Activated naive CD8-positive, alpha-beta T cell treated with anti-CD3 and anti-CD28 coated beads, Interleukin-2, amount 50 U/mL, for 24 hours (primary cell): ENCODE measurements at regions not wholly inside any gene's neighbourhood (a gene's known extent, or its start where the extent isn't known, plus 50 kb on each side); places are given as distances from the start of the nearest gene placed in this dataset.

Experiments used
- ATAC-seq: fragments of 150-1000 bp; cut with Tn5 transposase; one replicate; pipeline ENCODE4 v1.10.0; 2021
- DNase-seq: peaks from one replicate; pipeline ENCODE4 v3.0.0; 2021
- H3K27ac Mint-ChIP-seq: one replicate; pipeline ENCODE4 v1.8.0; 2021; ENCODE audit warnings: mild to moderate bottlenecking, mixed read lengths
- H3K27me3 Mint-ChIP-seq: one replicate; pipeline ENCODE4 v1.8.0; 2021; ENCODE audit warnings: mixed read lengths
- H3K36me3 Mint-ChIP-seq: one replicate; pipeline ENCODE4 v1.8.0; 2021; ENCODE audit warnings: low read depth, mixed read lengths
- H3K4me1 Mint-ChIP-seq: one replicate; pipeline ENCODE4 v1.8.0; 2021; ENCODE audit warnings: mixed read lengths
- H3K4me3 Mint-ChIP-seq: one replicate; pipeline ENCODE4 v1.8.0; 2021; ENCODE audit warnings: mild to moderate bottlenecking, moderate library complexity, mixed read lengths
- H3K9me3 Mint-ChIP-seq: one replicate; pipeline ENCODE4 v1.8.0; 2021; ENCODE audit warnings: mixed read lengths

DNA sequence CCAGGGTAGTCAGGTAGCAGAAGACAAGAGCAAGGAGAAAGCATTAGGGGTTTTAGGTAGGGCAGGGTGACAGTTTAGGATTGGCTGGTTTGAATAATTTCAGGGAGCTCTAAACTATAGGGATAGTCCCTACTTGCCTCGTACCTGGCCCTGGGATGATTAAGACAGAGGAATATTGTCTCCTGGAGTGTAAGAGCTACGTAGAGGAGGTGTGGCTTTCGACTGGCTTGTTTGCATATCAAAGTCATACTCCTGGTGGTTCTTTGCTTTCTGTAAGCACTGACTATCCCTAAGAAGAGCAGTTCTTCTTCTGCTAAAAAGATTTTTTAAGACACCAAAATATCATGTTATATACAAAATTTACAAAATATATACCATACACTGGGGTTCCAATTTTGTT lies 1867.4 kb downstream of the SUCLG1 start:
- Mint-ChIP-seq H3K36me3 (no peaks in the 10 kb centered on the region), H3K9me3 (peaks cover 31% of the 10 kb centered on the region), H3K27ac (no peak overlapping the region), H3K27me3 (no peaks in the 10 kb centered on the region), H3K4me1 (no peaks in the 10 kb centered on the region), H3K4me3 (no peak overlapping the region)
- DNase-seq: no peak
- no peak for ATAC-seq

DNA sequence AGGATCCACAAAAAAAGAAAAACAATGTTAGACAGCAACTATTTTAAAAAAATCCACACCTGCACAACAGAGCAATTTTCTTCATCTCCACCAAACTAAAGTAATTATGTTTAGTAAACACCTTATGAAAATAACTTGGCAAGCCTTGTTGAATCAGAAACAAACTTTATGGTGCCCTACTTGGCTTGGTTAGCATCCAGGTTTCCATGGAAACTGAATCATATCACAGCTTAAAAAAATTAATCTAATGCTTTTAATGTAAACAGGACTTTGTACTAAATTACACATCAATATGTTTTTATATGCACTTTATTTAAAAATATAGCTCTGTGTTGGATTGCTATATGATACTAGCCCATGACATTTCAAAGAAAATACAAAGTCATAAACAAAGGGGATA lies 1882.4 kb downstream of the SUCLG1 start:
- no peak for ATAC-seq
- H3K9me3 Mint-ChIP-seq: peaks cover 27% of the 10 kb centered on the region

DNA sequence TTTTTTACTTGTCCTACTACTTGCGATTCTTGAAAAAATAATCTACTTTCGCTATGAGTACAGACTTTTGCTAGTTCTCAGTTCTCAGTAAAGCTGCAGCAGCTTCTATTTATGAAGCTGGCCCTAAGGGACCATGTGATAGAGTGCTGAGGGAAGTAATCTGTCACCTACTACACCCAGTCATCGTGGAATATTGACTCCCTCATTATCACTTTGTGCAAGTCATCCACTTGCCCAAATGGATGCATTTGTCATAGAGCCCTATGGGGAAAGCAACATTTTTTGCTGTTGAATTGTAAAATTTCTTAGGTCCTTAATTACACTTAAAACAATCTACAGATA lies 1919.8 kb downstream of the SUCLG1 start:
- Mint-ChIP-seq H3K4me1 (no peaks in the 10 kb centered on the region), H3K36me3 (no peaks in the 10 kb centered on the region), H3K27me3 (no peaks in the 10 kb centered on the region), H3K9me3 (peaks cover 12% of the 10 kb centered on the region), H3K27ac (no peak overlapping the region), H3K4me3 (no peak overlapping the region)
- ATAC-seq (no peak), DNase-seq (no peak)

More for the DNA sequence above, 1882.4 kb downstream of the SUCLG1 start:
- no peak for DNase-seq
- Mint-ChIP-seq H3K36me3 (peaks cover 2% of the 10 kb centered on the region), H3K27me3 (no peaks in the 10 kb centered on the region), H3K4me1 (no peaks in the 10 kb centered on the region), H3K27ac (no peak overlapping the region), H3K4me3 (no peak overlapping the region)

DNA sequence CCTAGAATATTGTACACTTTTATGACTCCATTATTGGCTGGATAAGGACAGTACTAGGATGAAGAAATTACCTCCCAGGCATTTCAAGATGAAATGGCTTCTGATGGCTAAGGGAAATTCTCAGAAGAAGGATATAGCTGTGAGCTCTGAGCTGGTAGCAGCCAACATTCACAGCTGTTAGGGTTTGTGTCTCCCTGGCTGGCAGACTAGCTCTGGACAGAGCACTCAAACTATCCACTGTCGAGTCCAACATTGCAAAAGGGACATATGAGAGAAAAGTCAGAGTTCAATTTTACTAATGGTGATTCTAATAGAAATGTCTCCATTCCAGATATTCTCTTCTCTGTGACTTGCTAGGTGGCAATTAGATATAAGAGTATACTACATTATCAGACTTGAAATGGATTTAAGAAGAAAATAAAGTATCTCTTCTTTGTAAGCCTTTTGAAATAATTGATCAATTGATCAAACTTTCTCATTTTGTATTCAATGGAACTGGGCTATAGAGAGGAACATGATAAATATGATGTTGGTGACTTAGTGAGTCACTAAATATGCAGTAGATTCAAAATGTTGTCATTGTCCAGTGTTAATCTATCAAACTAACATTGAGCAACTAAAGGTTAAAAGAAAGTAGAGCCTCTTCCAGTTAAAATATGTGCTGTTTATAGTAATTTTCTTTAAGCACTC lies 1920.3 kb downstream of the SUCLG1 start:
- Mint-ChIP-seq H3K9me3 (peaks cover 12% of the 10 kb centered on the region), H3K4me3 (no peak overlapping the region), H3K27ac (no peak overlapping the region), H3K27me3 (no peaks in the 10 kb centered on the region), H3K36me3 (no peaks in the 10 kb centered on the region), H3K4me1 (no peaks in the 10 kb centered on the region)
- ATAC-seq (no peak), DNase-seq (no peak)

DNA sequence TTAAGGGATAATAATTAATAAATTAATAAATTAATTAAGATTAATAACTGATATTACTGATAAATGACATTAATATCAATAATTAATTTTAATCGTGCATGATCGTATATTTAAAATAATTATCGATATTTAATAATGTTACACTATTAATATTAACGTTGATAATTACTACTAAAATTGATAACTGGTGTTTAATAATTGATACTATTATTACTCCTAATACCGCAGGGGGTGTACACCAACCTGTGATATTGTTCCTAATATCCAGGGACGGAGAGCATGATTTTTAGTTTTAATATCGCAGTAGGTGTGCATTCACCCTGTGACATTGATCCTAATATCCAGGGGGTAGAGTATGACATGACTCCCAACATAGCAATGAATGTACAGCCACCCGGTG lies 1930.8 kb downstream of the SUCLG1 start:
- Mint-ChIP-seq H3K36me3 (no peaks in the 10 kb centered on the region), H3K4me3 (no peak overlapping the region), H3K9me3 (peaks cover 9% of the 10 kb centered on the region), H3K27ac (no peak overlapping the region), H3K27me3 (no peaks in the 10 kb centered on the region), H3K4me1 (no peaks in the 10 kb centered on the region)
- DNase-seq: no peak
- no peak for ATAC-seq

DNA sequence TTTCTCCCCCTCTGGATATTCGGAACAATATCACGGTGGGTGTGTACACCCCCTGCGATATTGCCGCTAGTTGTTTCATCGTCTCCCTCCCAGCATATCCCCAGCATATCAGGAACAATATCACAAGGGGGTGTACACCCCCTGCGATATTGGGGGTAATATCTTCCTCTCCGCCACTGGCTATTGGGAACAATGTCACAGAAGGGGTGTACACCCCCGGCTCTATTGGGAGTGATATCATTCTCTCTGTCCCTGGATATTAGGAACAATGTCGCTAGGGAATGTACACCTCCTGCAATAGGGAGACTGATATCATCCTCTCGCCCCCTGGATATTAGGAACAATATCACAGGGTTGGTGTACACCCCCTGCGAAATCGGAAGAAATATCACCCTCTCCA lies 1932.0 kb downstream of the SUCLG1 start:
- DNase-seq (no peak), ATAC-seq (no peak)
- Mint-ChIP-seq H3K27ac (no peak overlapping the region), H3K9me3 (peaks cover 15% of the 10 kb centered on the region), H3K36me3 (no peaks in the 10 kb centered on the region), H3K4me3 (no peak overlapping the region), H3K27me3 (no peaks in the 10 kb centered on the region), H3K4me1 (no peaks in the 10 kb centered on the region)

DNA sequence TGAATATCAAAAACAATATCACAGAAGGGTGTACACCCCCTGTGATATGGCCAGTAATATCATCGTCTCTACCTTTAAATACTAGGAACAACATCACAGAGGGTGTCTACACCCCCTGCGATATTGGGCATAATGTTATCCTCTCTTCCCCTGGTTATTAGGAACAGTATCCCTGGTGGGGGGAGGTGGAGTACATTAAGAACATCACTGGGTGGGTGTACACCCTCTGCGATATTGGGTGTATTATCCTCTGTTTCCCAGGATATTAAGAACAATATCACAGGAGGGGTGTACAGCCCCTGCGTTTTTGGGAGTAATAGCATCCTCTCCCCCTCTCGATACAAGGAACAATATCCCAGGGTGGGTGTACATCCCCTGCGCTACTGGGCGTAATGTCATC lies 1932.8 kb downstream of the SUCLG1 start:
- Mint-ChIP-seq H3K27me3 (no peaks in the 10 kb centered on the region), H3K36me3 (no peaks in the 10 kb centered on the region), H3K27ac (no peak overlapping the region), H3K4me1 (no peaks in the 10 kb centered on the region), H3K9me3 (peaks cover 21% of the 10 kb centered on the region), H3K4me3 (no peak overlapping the region)
- DNase-seq (no peak), ATAC-seq (no peak)

DNA sequence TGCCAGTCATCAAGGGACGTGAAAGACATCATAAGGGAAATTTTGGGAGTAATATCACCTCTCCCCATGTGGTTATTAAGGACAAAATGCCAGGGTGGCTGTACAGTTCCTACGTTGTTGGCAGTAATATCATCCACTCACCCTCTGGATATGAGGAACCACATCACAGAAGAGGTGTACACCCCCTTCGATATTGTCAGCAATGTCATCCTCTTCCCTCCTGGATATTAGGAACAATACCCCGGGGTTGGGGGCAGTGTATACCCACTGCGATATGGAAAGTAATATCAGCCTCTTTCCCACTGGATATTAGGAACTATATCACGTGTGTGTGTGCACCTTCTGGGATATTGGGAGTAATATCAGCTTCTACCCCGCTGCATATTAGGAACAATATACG lies 1933.3 kb downstream of the SUCLG1 start:
- no peak for DNase-seq
- H3K27ac Mint-ChIP-seq: no peak overlapping the region
- peaks cover 20% of the 10 kb centered on the region for H3K9me3 Mint-ChIP-seq
- no peaks in the 10 kb centered on the region for H3K27me3 Mint-ChIP-seq
- ATAC-seq: no peak
- no peaks in the 10 kb centered on the region for H3K36me3 Mint-ChIP-seq
- H3K4me3 Mint-ChIP-seq: no peak overlapping the region
- no peaks in the 10 kb centered on the region for H3K4me1 Mint-ChIP-seq

DNA sequence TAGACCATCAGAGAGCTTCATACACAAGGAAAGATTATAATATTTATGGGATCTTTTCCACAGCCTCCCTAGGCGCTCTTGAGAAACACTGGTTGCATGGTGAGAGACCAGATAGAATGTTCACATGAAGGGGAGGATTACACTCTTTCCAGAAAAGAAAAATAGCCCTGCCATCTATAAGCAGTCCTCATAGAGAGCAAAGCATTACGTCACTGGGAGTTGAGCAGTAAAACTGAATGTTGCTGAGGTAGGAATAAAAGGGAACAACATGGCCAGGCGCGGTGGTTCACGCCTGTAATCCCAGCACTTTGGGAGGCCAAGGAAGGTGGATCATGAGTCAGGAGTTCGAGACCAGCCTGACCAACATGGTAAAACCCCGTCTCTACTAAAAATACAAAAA lies 1934.3 kb downstream of the SUCLG1 start:
- Mint-ChIP-seq H3K27me3 (no peaks in the 10 kb centered on the region), H3K36me3 (no peaks in the 10 kb centered on the region), H3K4me1 (no peaks in the 10 kb centered on the region), H3K4me3 (no peak overlapping the region), H3K9me3 (peaks cover 12% of the 10 kb centered on the region), H3K27ac (no peak overlapping the region)
- ATAC-seq (no peak), DNase-seq (no peak)

DNA sequence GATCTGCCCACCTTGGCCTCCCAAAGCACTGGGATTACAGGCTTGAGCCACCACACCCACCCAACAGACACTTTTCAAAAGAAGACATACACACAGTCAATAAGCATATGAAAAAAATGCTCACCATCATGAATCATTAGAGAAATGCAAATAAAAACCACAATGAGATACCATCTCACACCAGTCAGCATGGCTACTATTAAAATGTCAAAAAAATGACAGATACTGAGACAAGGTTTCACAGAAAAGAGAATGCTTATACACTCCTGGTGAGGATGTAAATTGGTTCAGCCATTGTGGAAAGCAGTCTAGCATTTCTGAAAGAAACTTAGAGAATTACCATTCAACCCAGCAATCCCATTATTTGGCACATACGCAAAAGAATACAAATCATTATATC lies 1947.2 kb downstream of the SUCLG1 start:
- Mint-ChIP-seq H3K36me3 (no peaks in the 10 kb centered on the region), H3K4me3 (no peak overlapping the region)

DNA sequence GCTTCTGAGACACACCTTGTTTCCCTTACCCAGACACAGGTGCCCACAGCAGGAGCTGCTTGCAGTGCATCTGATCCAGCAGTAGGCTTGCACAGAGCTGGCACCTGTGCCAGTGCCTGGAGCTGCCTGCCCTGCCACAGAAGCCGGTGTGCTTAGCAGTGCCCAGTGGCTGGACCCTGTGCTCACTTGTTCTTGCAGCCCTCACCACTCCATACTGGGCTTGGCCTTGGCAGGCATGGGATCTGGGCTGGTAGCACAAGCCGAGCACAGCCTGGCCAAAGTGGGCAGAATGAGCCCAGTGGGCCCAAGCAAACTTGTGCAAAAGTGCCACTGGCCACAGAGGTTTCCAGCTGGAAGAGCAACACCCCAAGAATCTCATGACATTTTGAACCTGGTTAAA lies 1950.4 kb downstream of the SUCLG1 start:
- Mint-ChIP-seq H3K4me3 (no peak overlapping the region), H3K36me3 (no peaks in the 10 kb centered on the region), H3K4me1 (no peaks in the 10 kb centered on the region), H3K27me3 (no peaks in the 10 kb centered on the region), H3K27ac (no peak overlapping the region), H3K9me3 (peaks cover 9% of the 10 kb centered on the region)
- ATAC-seq (no peak), DNase-seq (no peak)

More for the DNA sequence above, 1947.2 kb downstream of the SUCLG1 start:
- H3K9me3 Mint-ChIP-seq: peaks cover 3% of the 10 kb centered on the region
- H3K27me3 Mint-ChIP-seq: no peaks in the 10 kb centered on the region
- no peak for DNase-seq
- no peak overlapping the region for H3K27ac Mint-ChIP-seq
- ATAC-seq: no peak
- no peaks in the 10 kb centered on the region for H3K4me1 Mint-ChIP-seq

DNA sequence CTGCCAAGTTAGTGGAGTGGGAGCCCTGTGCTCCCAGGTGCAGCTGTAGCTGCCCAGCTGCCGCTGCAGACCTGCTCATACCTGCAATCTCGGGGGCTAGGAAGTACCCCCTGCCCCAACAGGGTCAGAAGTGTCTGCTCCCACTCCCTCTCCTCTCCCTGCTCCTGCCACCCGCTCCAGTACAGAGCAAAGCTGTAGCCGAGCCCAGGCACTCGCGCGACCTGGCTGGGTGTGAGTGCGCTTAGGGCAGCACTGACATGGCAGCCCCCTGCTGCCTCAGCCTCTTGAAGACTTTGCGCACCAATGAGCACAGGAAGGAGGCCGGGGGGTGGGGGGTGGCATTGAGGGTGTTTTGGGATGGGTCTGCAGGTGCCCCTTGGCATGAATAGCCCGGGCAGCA lies 1951.4 kb downstream of the SUCLG1 start:
- no peak for DNase-seq
- Mint-ChIP-seq H3K4me3 (no peak overlapping the region), H3K9me3 (peaks cover 17% of the 10 kb centered on the region), H3K36me3 (no peaks in the 10 kb centered on the region), H3K4me1 (no peaks in the 10 kb centered on the region), H3K27me3 (no peaks in the 10 kb centered on the region), H3K27ac (no peak overlapping the region)
- no peak for ATAC-seq

DNA sequence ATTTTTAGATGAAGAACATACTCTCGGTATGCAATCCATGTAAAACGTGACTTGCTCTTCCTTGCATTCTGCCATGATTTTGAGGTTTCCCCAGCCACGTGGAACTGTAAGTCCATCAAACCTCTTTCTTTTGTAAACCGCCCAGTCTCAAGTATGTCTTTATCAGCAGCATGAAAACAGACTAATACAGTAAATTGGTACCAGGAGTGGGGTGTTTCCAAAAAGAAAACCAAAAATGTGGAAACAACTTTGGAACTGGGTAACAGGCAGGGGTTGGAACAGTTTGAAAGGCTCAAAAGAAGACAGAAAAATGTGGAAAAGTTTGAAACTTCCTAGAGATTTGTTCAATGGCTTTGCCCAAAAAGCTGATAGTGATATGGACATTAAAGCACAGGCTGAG lies 1957.9 kb downstream of the SUCLG1 start:
- Mint-ChIP-seq H3K36me3 (no peaks in the 10 kb centered on the region), H3K27ac (no peak overlapping the region), H3K4me3 (no peak overlapping the region), H3K9me3 (peaks cover 41% of the 10 kb centered on the region), H3K27me3 (no peaks in the 10 kb centered on the region), H3K4me1 (no peaks in the 10 kb centered on the region)
- DNase-seq (no peak), ATAC-seq (no peak)

DNA sequence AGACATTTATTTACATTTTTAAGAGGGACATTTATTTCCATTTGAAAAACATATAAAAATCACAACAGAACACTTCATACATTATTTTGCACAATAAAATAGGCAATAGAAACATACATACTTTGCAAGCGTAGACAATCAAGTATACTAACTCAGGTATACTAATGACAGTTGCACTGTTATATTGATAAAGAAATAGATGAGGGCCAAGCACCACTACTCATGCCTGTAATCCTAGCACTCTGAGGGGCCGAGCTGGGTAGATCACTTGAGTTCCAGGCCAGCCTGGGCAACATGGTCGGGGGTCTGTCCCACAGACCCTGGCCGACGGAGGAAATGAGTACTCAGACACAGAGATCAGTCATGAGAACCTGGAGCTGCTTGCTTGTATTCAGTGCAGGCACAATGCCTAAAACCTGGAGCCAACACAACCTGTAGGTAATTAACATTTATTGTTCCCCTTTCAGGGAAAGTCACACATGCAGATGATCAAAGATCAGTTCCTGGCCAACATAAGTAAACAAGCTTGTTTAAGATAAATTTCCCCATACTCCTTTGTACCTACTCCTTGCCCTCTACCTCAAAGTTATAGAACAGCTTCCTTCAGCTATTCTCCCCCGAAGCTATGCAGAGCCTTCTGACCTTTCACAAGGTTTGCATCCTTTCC lies 1960.2 kb downstream of the SUCLG1 start:
- H3K27me3 Mint-ChIP-seq: no peaks in the 10 kb centered on the region

DNA sequence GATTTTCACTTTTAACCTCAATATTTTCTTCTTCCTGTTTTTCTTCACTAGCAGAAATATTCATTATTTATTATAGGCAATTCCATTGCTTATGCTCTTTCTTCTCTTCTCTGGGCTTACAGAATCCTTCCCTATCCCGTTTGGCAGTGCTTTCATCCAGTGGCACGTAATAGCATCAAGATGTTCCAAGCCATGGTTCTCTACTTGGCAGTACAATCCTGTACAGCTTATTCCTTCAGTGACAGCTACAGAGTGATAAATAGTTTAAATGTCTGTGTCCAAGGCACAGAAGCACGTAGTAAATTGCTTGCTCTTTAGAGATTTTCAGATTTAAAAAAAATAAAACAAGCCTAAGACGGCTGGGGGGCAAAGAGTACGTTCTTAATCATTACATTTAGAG lies 1964.3 kb downstream of the SUCLG1 start:
- Mint-ChIP-seq H3K36me3 (no peaks in the 10 kb centered on the region), H3K27me3 (no peaks in the 10 kb centered on the region), H3K27ac (no peak overlapping the region), H3K9me3 (peaks cover 32% of the 10 kb centered on the region), H3K4me1 (no peaks in the 10 kb centered on the region), H3K4me3 (no peak overlapping the region)
- no peak for DNase-seq
- no peak for ATAC-seq

More for the DNA sequence above, 1960.2 kb downstream of the SUCLG1 start:
- no peak for DNase-seq
- ATAC-seq: no peak
- H3K4me1 Mint-ChIP-seq: no peaks in the 10 kb centered on the region
- H3K36me3 Mint-ChIP-seq: no peaks in the 10 kb centered on the region
- no peak overlapping the region for H3K4me3 Mint-ChIP-seq
- H3K27ac Mint-ChIP-seq: no peak overlapping the region
- peaks cover 36% of the 10 kb centered on the region for H3K9me3 Mint-ChIP-seq

DNA sequence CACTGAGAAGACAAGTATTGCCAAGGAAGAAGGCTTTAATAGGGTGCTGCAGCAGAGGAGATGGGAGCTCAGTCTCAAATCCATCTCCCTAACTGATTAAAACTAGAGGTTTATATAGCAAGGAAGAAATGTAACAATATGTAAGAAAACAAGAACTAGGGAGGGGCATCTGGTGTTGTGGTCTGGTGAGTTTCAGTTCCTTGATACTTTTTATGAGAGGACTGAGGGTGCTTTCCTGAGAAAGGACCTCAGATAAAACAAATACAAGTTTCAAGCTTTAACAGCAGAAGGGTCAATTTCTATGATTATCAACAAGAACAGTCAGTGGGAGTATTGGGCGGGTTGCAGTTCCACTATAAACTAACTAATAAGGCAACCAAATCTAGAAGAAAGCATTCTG lies 1967.5 kb downstream of the SUCLG1 start:
- DNase-seq (no peak), ATAC-seq (no peak)
- Mint-ChIP-seq H3K4me3 (no peak overlapping the region), H3K27ac (no peak overlapping the region), H3K4me1 (no peaks in the 10 kb centered on the region), H3K9me3 (peaks cover 19% of the 10 kb centered on the region), H3K36me3 (no peaks in the 10 kb centered on the region), H3K27me3 (no peaks in the 10 kb centered on the region)
